Dendritic cell treated with granulocyte-macrophage colony-stimulating factor and Interleukin-4, amounts not matched to agents 40 ng/mL and 50 ng/mL, for 4 days (primary cell): ENCODE measurements at regions not wholly inside any gene's neighbourhood (a gene's known extent, or its start where the extent isn't known, plus 50 kb on each side); places are given as distances from the start of the nearest gene placed in this dataset.

Source experiments
- H3K27ac Mint-ChIP-seq: one replicate; pipeline ENCODE4 v1.8.0; 2022; ENCODE audit warnings: mild to moderate bottlenecking, mixed read lengths
- H3K27me3 Mint-ChIP-seq: one replicate; pipeline ENCODE4 v1.8.0; 2022; ENCODE audit warnings: mild to moderate bottlenecking, mixed read lengths
- H3K36me3 Mint-ChIP-seq: one replicate; pipeline ENCODE4 v1.8.0; 2022; ENCODE audit warnings: low read depth, mixed read lengths
- H3K4me1 Mint-ChIP-seq: one replicate; pipeline ENCODE4 v1.8.0; 2022; ENCODE audit warnings: low read depth, mixed read lengths
- H3K4me3 Mint-ChIP-seq: one replicate; pipeline ENCODE4 v1.8.0; 2022; ENCODE audit warnings: mild to moderate bottlenecking, moderate library complexity, mixed read lengths
- H3K9me3 Mint-ChIP-seq: one replicate; pipeline ENCODE4 v1.8.0; 2022; ENCODE audit warnings: mixed read lengths
- intact Hi-C: fragments of 100-400 bp; cut with micrococcal nuclease; formaldehyde crosslinking; loops from one replicate; pipeline ENCODE4 v1.15.0; 2022

- H3K27ac Mint-ChIP-seq = no peak overlapping the region
- H3K4me1 Mint-ChIP-seq = no peaks in the 10 kb centered on the region
- intact Hi-C loops = no loop called here
- no peaks in the 10 kb centered on the region for H3K9me3 Mint-ChIP-seq
- H3K36me3 Mint-ChIP-seq = no peaks in the 10 kb centered on the region
- H3K27me3 Mint-ChIP-seq = no peaks in the 10 kb centered on the region
- no peak overlapping the region for H3K4me3 Mint-ChIP-seq
Observed at GRCh38 chr22:49281467-49282340, 546.0 kb downstream of the BRD1 start.

GRCh38 chr22:49278340-49278739 is 549.3 kb downstream of the BRD1 start:
- Mint-ChIP-seq H3K36me3 (no peaks in the 10 kb centered on the region), H3K27ac (no peak overlapping the region), H3K4me1 (no peaks in the 10 kb centered on the region), H3K27me3 (no peaks in the 10 kb centered on the region), H3K9me3 (no peaks in the 10 kb centered on the region), H3K4me3 (no peak overlapping the region)
- intact Hi-C loops = no loop called here

GRCh38 chr22:49276567-49276966 is 551.1 kb downstream of the BRD1 start:
- Mint-ChIP-seq H3K27me3 (peaks cover 3% of the 10 kb centered on the region), H3K9me3 (no peaks in the 10 kb centered on the region), H3K27ac (no peak overlapping the region), H3K4me3 (no peak overlapping the region), H3K4me1 (no peaks in the 10 kb centered on the region), H3K36me3 (no peaks in the 10 kb centered on the region)
- intact Hi-C loops = no loop called here

- no peaks in the 10 kb centered on the region for H3K4me1 Mint-ChIP-seq
- H3K36me3 Mint-ChIP-seq = no peaks in the 10 kb centered on the region
- H3K27ac Mint-ChIP-seq = no peak overlapping the region
- no peaks in the 10 kb centered on the region for H3K9me3 Mint-ChIP-seq
- H3K4me3 Mint-ChIP-seq = no peak overlapping the region
- intact Hi-C loops = no loop called here
- peaks cover 15% of the 10 kb centered on the region for H3K27me3 Mint-ChIP-seq
Observed at GRCh38 chr22:49274754-49275380, 552.8 kb downstream of the BRD1 start.

GRCh38 chr22:49272546-49273125 is 555.0 kb downstream of the BRD1 start:
- H3K4me3 Mint-ChIP-seq = no peak overlapping the region
- H3K36me3 Mint-ChIP-seq = no peaks in the 10 kb centered on the region
- H3K4me1 Mint-ChIP-seq = no peaks in the 10 kb centered on the region
- peaks cover 28% of the 10 kb centered on the region for H3K27me3 Mint-ChIP-seq
- H3K27ac Mint-ChIP-seq = no peak overlapping the region
- no peaks in the 10 kb centered on the region for H3K9me3 Mint-ChIP-seq
- intact Hi-C loops = no loop called here

DNA sequence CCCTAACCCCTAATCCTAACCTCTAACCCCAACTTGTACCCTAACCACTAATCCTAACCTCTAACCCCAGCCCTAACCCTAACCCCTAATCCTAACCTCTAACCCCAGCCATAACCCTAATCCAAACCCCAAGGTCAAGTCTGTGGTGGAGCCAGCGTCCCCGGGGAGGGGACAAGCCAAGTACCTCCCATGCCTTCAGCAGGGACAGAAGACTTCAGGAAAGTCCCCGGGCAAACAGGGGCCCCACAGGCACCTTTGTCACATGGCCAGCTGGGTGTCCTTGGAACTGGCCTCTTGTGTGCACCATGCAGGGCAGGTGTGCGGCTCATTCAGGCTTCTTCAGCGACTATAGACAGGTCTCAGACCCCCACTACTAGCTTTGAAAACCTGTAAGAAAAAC is 555.8 kb downstream of the BRD1 start:
- Mint-ChIP-seq H3K4me1 (no peaks in the 10 kb centered on the region), H3K4me3 (no peak overlapping the region), H3K9me3 (no peaks in the 10 kb centered on the region), H3K27me3 (peaks cover 28% of the 10 kb centered on the region), H3K36me3 (no peaks in the 10 kb centered on the region), H3K27ac (no peak overlapping the region)
- intact Hi-C loops = no loop called here

DNA sequence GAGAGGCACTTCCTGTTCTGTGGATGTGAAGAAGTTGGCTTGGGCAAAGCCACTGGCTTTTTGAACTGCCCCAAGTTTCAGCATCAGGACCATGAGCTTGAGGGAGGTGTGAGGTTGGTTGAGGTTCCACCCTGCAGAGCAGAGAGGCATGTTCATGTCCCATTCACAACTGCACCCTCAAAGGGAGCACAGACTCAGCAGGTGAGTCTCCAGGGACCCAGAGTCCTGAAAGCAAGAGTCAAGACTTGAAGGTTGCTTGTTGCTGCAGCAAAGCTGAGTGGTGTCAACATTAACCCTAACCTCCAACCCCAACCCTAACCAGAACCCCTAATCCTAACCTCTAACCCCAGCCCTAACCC is 556.3 kb downstream of the BRD1 start:
- peaks cover 28% of the 10 kb centered on the region for H3K27me3 Mint-ChIP-seq

DNA sequence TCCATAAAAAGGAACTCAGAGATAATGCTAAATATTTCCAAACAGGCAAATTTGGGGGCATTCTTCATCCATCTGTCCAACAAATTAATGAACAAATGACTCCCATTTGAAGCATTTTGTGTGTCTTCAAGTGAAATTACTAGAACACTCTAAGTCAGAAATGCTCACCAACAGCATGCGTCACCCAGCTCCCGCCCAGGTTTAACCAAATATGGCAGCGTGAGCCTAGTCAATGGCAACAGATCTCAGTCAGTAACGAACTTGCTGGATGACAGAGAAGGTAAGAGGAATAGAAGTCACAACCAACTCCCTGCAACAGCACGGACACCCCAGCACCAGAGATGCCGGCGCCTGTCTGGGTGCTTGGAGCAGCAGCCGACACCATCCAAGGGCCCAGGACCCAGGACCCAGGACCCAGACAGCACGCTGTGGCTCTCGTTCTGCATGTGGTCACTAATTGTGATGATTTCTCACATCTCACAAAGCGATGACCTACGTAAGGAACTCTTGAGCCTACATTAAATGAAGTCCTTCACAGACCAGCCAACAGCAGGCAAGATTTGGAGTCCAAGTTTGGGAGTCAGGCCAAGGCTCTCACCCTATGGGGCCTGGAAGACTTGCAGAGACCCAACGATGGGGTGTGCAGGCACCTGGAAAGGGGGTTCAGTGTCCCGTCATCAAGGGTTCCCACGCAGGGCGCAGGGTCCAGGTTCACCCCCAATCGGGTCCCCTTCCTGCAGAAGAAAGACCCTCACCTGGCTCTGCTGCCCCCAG is 556.9 kb downstream of the BRD1 start:
- no peak overlapping the region for H3K4me3 Mint-ChIP-seq
- intact Hi-C loops = no loop called here
- H3K27me3 Mint-ChIP-seq = peaks cover 28% of the 10 kb centered on the region
- no peak overlapping the region for H3K27ac Mint-ChIP-seq
- H3K4me1 Mint-ChIP-seq = no peaks in the 10 kb centered on the region
- no peaks in the 10 kb centered on the region for H3K9me3 Mint-ChIP-seq
- no peaks in the 10 kb centered on the region for H3K36me3 Mint-ChIP-seq

More for the DNA sequence above, 556.3 kb downstream of the BRD1 start:
- no peaks in the 10 kb centered on the region for H3K9me3 Mint-ChIP-seq
- no peaks in the 10 kb centered on the region for H3K36me3 Mint-ChIP-seq
- H3K27ac Mint-ChIP-seq = no peak overlapping the region
- no peaks in the 10 kb centered on the region for H3K4me1 Mint-ChIP-seq
- no peak overlapping the region for H3K4me3 Mint-ChIP-seq
- intact Hi-C loops = no loop called here

DNA sequence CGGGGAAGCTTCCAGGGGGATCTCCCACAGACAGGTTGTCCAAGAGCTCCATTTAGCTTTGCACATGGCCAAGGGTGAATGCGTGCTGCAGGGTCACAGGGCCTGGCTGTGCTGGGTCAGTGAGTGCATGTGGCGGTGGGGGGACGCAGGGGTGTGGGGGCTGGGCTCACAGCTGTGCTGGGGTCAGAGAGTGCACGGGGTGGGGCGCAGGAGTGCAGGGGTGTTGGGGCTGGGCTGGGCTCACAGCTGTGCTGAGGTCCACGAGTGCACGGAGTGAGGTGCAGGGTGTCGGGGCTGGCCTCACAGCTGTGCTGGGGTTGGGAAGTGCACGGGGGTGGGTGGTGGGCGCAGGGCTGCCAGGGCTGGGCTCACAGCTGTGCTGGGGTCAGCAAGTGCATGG is 557.7 kb downstream of the BRD1 start:
- Mint-ChIP-seq H3K36me3 (no peaks in the 10 kb centered on the region), H3K4me1 (no peaks in the 10 kb centered on the region), H3K9me3 (no peaks in the 10 kb centered on the region), H3K27me3 (peaks cover 28% of the 10 kb centered on the region), H3K27ac (no peak overlapping the region), H3K4me3 (no peak overlapping the region)
- intact Hi-C loops = no loop called here

DNA sequence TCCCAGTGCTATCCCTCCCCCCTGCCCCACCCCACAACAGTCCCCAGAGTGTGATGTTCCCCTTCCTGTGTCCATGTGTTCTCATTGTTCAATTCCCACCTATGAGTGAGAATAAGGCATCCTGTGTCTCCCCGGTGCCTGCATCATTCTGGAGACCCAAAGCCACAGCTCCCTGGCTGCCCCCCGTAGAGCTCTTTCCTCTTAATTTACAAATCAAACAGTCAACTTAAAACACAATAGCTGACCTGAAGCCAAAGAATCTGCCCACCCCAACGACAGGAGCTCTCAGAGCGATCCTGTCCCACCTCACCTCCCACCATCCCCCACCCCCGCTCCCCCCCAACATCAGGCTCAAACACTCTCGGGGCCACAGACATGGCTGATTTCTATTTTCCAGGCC is 558.3 kb downstream of the BRD1 start:
- H3K4me3 Mint-ChIP-seq = no peak overlapping the region
- no peaks in the 10 kb centered on the region for H3K4me1 Mint-ChIP-seq
- no peaks in the 10 kb centered on the region for H3K9me3 Mint-ChIP-seq
- intact Hi-C loops = no loop called here
- H3K27me3 Mint-ChIP-seq = peaks cover 28% of the 10 kb centered on the region
- no peaks in the 10 kb centered on the region for H3K36me3 Mint-ChIP-seq
- no peak overlapping the region for H3K27ac Mint-ChIP-seq

- Mint-ChIP-seq H3K4me3 (no peak overlapping the region), H3K9me3 (no peaks in the 10 kb centered on the region), H3K27me3 (peaks cover 28% of the 10 kb centered on the region), H3K36me3 (no peaks in the 10 kb centered on the region), H3K27ac (no peak overlapping the region), H3K4me1 (no peaks in the 10 kb centered on the region)
- intact Hi-C loops = no loop called here
Observed at GRCh38 chr22:49268924-49269323, 558.7 kb downstream of the BRD1 start.

DNA sequence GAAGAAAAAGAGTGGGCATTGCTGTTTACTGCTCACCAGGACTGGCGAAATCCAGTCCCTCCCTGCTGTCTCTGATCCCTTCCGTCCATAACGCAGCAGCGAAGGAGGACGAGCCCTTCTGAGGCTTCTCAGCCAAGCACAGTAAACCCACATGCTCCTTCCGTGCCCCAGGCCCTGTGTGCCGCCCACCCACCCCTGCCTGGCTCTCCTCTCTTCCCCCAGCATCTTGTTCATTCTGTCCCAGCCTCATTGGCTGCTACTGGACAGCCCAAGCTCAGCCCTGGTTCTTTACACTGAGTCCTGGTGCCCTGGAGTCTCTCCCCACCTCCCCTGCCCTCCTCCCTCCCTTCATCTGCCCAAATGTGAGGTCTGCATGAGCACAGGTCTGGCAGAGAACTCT is 559.7 kb downstream of the BRD1 start:
- Mint-ChIP-seq H3K27me3 (peaks cover 28% of the 10 kb centered on the region), H3K27ac (no peak overlapping the region), H3K36me3 (no peaks in the 10 kb centered on the region), H3K4me1 (no peaks in the 10 kb centered on the region), H3K9me3 (no peaks in the 10 kb centered on the region), H3K4me3 (no peak overlapping the region)
- intact Hi-C loops = no loop called here

GRCh38 chr22:49266561-49267519 is 560.8 kb downstream of the BRD1 start:
- no peaks in the 10 kb centered on the region for H3K36me3 Mint-ChIP-seq
- H3K4me3 Mint-ChIP-seq = no peak overlapping the region
- H3K4me1 Mint-ChIP-seq = no peaks in the 10 kb centered on the region
- intact Hi-C loops = no loop called here
- H3K27me3 Mint-ChIP-seq = peaks cover 28% of the 10 kb centered on the region
- no peaks in the 10 kb centered on the region for H3K9me3 Mint-ChIP-seq
- H3K27ac Mint-ChIP-seq = no peak overlapping the region
